LNCAP (cell line): ENCODE measurements at regions not wholly inside any gene's neighbourhood (a gene's known extent, or its start where the extent isn't known, plus 50 kb on each side); places are given as distances from the start of the nearest gene placed in this dataset.

Experiments used
- CTCF ChIP-seq: fragments of 450-650 bp; IDR thresholded peaks from 2 replicates; pipeline ENCODE4 v1.5.1; 2017; ENCODE audit warnings: mild to moderate bottlenecking

GRCh38 chr1:193325042-193325441, 138.6 kb upstream of the B3GALT2 start:
- no peak for TF ChIP-seq CTCF

GRCh38 chr1:193322211-193322610, 135.8 kb upstream of the B3GALT2 start:
- TF ChIP-seq CTCF, result no peak

GRCh38 chr1:193321242-193321840, 134.9 kb upstream of the B3GALT2 start:
- no peak for TF ChIP-seq CTCF

GRCh38 chr1:193320270-193320669, 133.9 kb upstream of the B3GALT2 start:
- TF ChIP-seq CTCF, result no peak

- TF ChIP-seq CTCF, result no peak
Observed at GRCh38 chr1:193318347-193318746, 131.9 kb upstream of the B3GALT2 start.

GRCh38 chr1:193313354-193314140, 127.1 kb upstream of the B3GALT2 start:
- TF ChIP-seq CTCF, result no peak

- no peak for TF ChIP-seq CTCF
Observed at GRCh38 chr1:193312432-193312831, 126.0 kb upstream of the B3GALT2 start.
